HCT116 (cell line): ENCODE measurements at regions not wholly inside any gene's neighbourhood (a gene's known extent, or its start where the extent isn't known, plus 50 kb on each side); places are given as distances from the start of the nearest gene placed in this dataset.

Experiments used
- CTCF ChIP-seq, 3 experiments: fragments of 200-600 bp in 1 of 3; sonication (generic) in 1 of 3; IDR thresholded peaks in 2 of 3; conservative IDR thresholded peaks in 1 of 3; 2 replicates each; pipeline ENCODE4 v1.5.1; 2012 to 2017; ENCODE audit warnings: low read depth in 2 of 3, low read length in 2 of 3, antibody characterized with exemption in 1 of 3, borderline replicate concordance in 1 of 3, control low read depth in 1 of 3, mild to moderate bottlenecking in 1 of 3, mixed read lengths in 1 of 3, mixed run types in 1 of 3, moderate library complexity in 1 of 3; ENCODE audit not compliant: insufficient read depth in 1 of 3
- EZH2phosphoT487 ChIP-seq: fragments of 200-600 bp; IDR thresholded peaks from 2 replicates; pipeline ENCODE4 v1.6.1; 2018; ENCODE audit warnings: antibody characterized with exemption, borderline replicate concordance
- POLR2AphosphoS5 ChIP-seq: IDR thresholded peaks from 2 replicates; pipeline ENCODE4 v1.6.1; 2011; ENCODE audit warnings: mild to moderate bottlenecking, low read depth, low read length, moderate library complexity
- TCF7L2 ChIP-seq: IDR thresholded peaks from 2 replicates; pipeline ENCODE4 v1.7.0; 2011; ENCODE audit warnings: borderline replicate concordance, inconsistent platforms; ENCODE audit not compliant: insufficient read depth, insufficient read length; ENCODE audit errors: extremely low read depth

GRCh38 chr1:4276238-4276637 is 376.2 kb upstream of the C1orf174 start:
- TF ChIP-seq EZH2phosphoT487 (no peak), POLR2AphosphoS5 (no peak), CTCF (IDR thresholded peaks at IDR 0.05 in 2 of 3, conservative IDR thresholded peaks at IDR 0.05 in 1 of 3; ENCODE audit: borderline replicate concordance in 1 of 3, insufficient read depth in 1 of 3, low read depth in 2 of 3, low read length in 2 of 3) (no peak), TCF7L2 (no peak)
